Astrocyte (in vitro differentiated cells and primary cell): ENCODE measurements at regions not wholly inside any gene's neighbourhood (a gene's known extent, or its start where the extent isn't known, plus 50 kb on each side); places are given as distances from the start of the nearest gene placed in this dataset.

Experiments
- DNase-seq: peaks from one replicate; pipeline ENCODE4 v3.0.0-alpha.2; 2010; ENCODE audit warnings: low read depth
- FAIRE-seq: peaks from 2 replicates; lab custom pipeline; 2011; peaks lifted over from hg19 to GRCh38; lab: Jason Lieb, UNC
- H2AFZ ChIP-seq: 2 replicates; pipeline ENCODE4 v1.6.0; 2012; ENCODE audit warnings: low read depth, low read length, inconsistent platforms
- H3K27ac ChIP-seq: 2 replicates; pipeline ENCODE4 v1.5.1; 2011; ENCODE audit warnings: low read depth, low read length, inconsistent platforms
- H3K27me3 ChIP-seq: 2 replicates; pipeline ENCODE4 v1.6.0; 2011; ENCODE audit warnings: low read length, inconsistent platforms; ENCODE audit not compliant: insufficient read depth
- H3K36me3 ChIP-seq: 2 replicates; pipeline ENCODE4 v1.5.1; 2011; ENCODE audit warnings: low read length, inconsistent platforms; ENCODE audit not compliant: insufficient read depth
- H3K4me1 ChIP-seq: 2 replicates; pipeline ENCODE4 v1.5.1; 2011; ENCODE audit warnings: low read length, inconsistent platforms; ENCODE audit not compliant: insufficient read depth
- H3K4me2 ChIP-seq: 2 replicates; pipeline ENCODE4 v1.6.0; 2012; ENCODE audit warnings: low read length, inconsistent platforms
- H3K4me3 ChIP-seq: 2 replicates; pipeline ENCODE4 v1.5.1; 2011; ENCODE audit warnings: low read depth, mild to moderate bottlenecking, low read length, inconsistent platforms; ENCODE audit not compliant: insufficient read depth
- H3K79me2 ChIP-seq: 2 replicates; pipeline ENCODE4 v1.6.0; 2012; ENCODE audit warnings: mild to moderate bottlenecking, low read length, inconsistent platforms; ENCODE audit not compliant: insufficient read depth
- H3K9ac ChIP-seq: 2 replicates; pipeline ENCODE4 v1.6.0; 2012; ENCODE audit warnings: mild to moderate bottlenecking, low read length, inconsistent platforms
- H3K9me3 ChIP-seq: 2 replicates; pipeline ENCODE4 v1.5.1; 2012; ENCODE audit warnings: low read depth, mild to moderate bottlenecking, low read length, inconsistent platforms; ENCODE audit not compliant: insufficient read depth
- H4K20me1 ChIP-seq: 2 replicates; pipeline ENCODE4 v1.6.0; 2012; ENCODE audit warnings: low read length, inconsistent platforms; ENCODE audit not compliant: insufficient read depth
- H3K27ac Mint-ChIP-seq: one replicate; pipeline ENCODE4 v1.8.0; 2021; ENCODE audit warnings: mild to moderate bottlenecking, mixed read lengths; ENCODE audit not compliant: unreplicated experiment
- H3K27me3 Mint-ChIP-seq: one replicate; pipeline ENCODE4 v1.8.0; 2021; ENCODE audit warnings: low read depth, mixed read lengths; ENCODE audit not compliant: unreplicated experiment
- H3K36me3 Mint-ChIP-seq: one replicate; pipeline ENCODE4 v1.8.0; 2021; ENCODE audit warnings: low read depth, mixed read lengths; ENCODE audit not compliant: unreplicated experiment
- H3K4me1 Mint-ChIP-seq: one replicate; pipeline ENCODE4 v1.8.0; 2021; ENCODE audit warnings: low read depth, mixed read lengths; ENCODE audit not compliant: unreplicated experiment
- H3K4me3 Mint-ChIP-seq: one replicate; pipeline ENCODE4 v1.8.0; 2021; ENCODE audit warnings: mild to moderate bottlenecking, moderate library complexity, mixed read lengths; ENCODE audit not compliant: unreplicated experiment
- H3K9me3 Mint-ChIP-seq: one replicate; pipeline ENCODE4 v1.8.0; 2021; ENCODE audit warnings: mild to moderate bottlenecking, mixed read lengths; ENCODE audit not compliant: unreplicated experiment
- CTCF ChIP-seq: IDR thresholded peaks from 2 replicates; pipeline ENCODE4 v1.5.1; 2011; ENCODE audit warnings: low read depth, mild to moderate bottlenecking, inconsistent platforms, low read length, moderate library complexity; ENCODE audit not compliant: insufficient read depth
- EZH2 ChIP-seq: IDR thresholded peaks from 2 replicates; pipeline ENCODE4 v1.6.1; 2012; ENCODE audit warnings: mild to moderate bottlenecking, low read length, inconsistent platforms; ENCODE audit not compliant: insufficient read depth

- Histone ChIP-seq H3K9ac (no peak overlapping the region), H2AFZ (no peak overlapping the region), H3K79me2 (no peaks in the 10 kb centered on the region), H3K27me3 (no peaks in the 10 kb centered on the region), H3K4me2 (no peak overlapping the region), H3K4me3 (no peak overlapping the region), H3K36me3 (no peaks in the 10 kb centered on the region), H3K9me3 (no peaks in the 10 kb centered on the region), H3K27ac (no peak overlapping the region), H3K4me1 (no peaks in the 10 kb centered on the region), H4K20me1 (no peaks in the 10 kb centered on the region)
- no peaks in the 10 kb centered on the region for H3K36me3 Mint-ChIP-seq
- TF ChIP-seq CTCF: no peak
- TF ChIP-seq EZH2: no peak
- no peaks in the 10 kb centered on the region for H3K9me3 Mint-ChIP-seq
- H3K27me3 Mint-ChIP-seq: no peaks in the 10 kb centered on the region
- FAIRE-seq (no peak), DNase-seq (no peak)
- no peak overlapping the region for H3K4me3 Mint-ChIP-seq
- no peaks in the 10 kb centered on the region for H3K4me1 Mint-ChIP-seq
- H3K27ac Mint-ChIP-seq: no peak overlapping the region
Observed at GRCh38 chr18:4593459-4593858, 138.4 kb upstream of the DLGAP1 start.

- no peaks in the 10 kb centered on the region for H3K79me2 ChIP-seq
- Mint-ChIP-seq H3K27me3 (no peaks in the 10 kb centered on the region), H3K4me1 (peaks cover 6% of the 10 kb centered on the region), H3K9me3 (peaks cover 4% of the 10 kb centered on the region), H3K4me3 (no peak overlapping the region), H3K36me3 (no peaks in the 10 kb centered on the region), H3K27ac (no peak overlapping the region)
- H2AFZ ChIP-seq: no peak overlapping the region
- DNase-seq (no peak), FAIRE-seq (no peak)
- H3K27me3 ChIP-seq: no peaks in the 10 kb centered on the region
- H3K36me3 ChIP-seq: no peaks in the 10 kb centered on the region
- no peaks in the 10 kb centered on the region for H3K9me3 ChIP-seq
- H3K27ac ChIP-seq: no peak overlapping the region
- TF ChIP-seq CTCF (no peak), EZH2 (no peak)
- no peak overlapping the region for H3K4me2 ChIP-seq
- H4K20me1 ChIP-seq: no peaks in the 10 kb centered on the region
- H3K4me3 ChIP-seq: no peak overlapping the region
- no peak overlapping the region for H3K9ac ChIP-seq
- H3K4me1 ChIP-seq: no peaks in the 10 kb centered on the region
Observed at GRCh38 chr18:4589056-4589800, 134.1 kb upstream of the DLGAP1 start.

- no peak overlapping the region for H3K9ac ChIP-seq
- no peaks in the 10 kb centered on the region for H3K79me2 ChIP-seq
- H3K4me1 Mint-ChIP-seq: peaks cover 6% of the 10 kb centered on the region
- peak overlapping the region; percentile 67 for H3K27ac Mint-ChIP-seq
- H3K4me2 ChIP-seq: no peak overlapping the region
- no peaks in the 10 kb centered on the region for H3K36me3 Mint-ChIP-seq
- no peaks in the 10 kb centered on the region for H4K20me1 ChIP-seq
- no peak overlapping the region for H2AFZ ChIP-seq
- no peak overlapping the region for H3K4me3 Mint-ChIP-seq
- DNase-seq (peak; percentile 0), FAIRE-seq (no peak)
- peaks cover 8% of the 10 kb centered on the region for H3K9me3 Mint-ChIP-seq
- no peak overlapping the region for H3K4me3 ChIP-seq
- H3K9me3 ChIP-seq: no peaks in the 10 kb centered on the region
- H3K27ac ChIP-seq: no peak overlapping the region
- H3K36me3 ChIP-seq: no peaks in the 10 kb centered on the region
- no peak for TF ChIP-seq EZH2
- TF ChIP-seq CTCF: no peak
- H3K4me1 ChIP-seq: no peaks in the 10 kb centered on the region
- H3K27me3 Mint-ChIP-seq: no peaks in the 10 kb centered on the region
- H3K27me3 ChIP-seq: no peaks in the 10 kb centered on the region
Observed at GRCh38 chr18:4587204-4587603, 132.1 kb upstream of the DLGAP1 start.
